GM18508 (cell line): ENCODE measurements at regions not wholly inside any gene's neighbourhood (a gene's known extent, or its start where the extent isn't known, plus 50 kb on each side); places are given as distances from the start of the nearest gene placed in this dataset.

Experiments
- ATAC-seq: cut with Tn5 transposase; IDR thresholded peaks from one replicate; pipeline ENCODE4 v1.9.1; 2021; ENCODE audit warnings: moderate number of reproducible peaks; ENCODE audit not compliant: insufficient read depth, unreplicated experiment

DNA sequence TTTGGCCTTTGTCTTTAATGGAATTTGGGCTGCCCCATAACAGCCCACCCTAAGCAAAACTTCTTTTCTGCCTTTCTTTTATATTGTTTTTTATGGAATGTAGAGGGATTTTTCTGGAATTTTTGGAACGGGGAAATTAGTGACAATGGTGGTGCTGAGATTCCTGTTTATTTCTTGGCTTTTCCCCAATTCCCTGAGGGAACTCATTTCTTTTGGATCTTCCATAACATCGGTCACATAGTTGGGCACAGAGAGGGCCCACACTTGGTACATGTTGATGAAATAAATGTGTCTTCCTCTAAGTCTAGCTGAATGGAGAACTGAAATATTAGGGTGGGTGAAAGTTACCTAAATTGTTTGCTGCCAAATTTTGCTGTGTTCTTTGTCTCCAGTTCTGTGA lies 191.6 kb upstream of the TNP1 start:
- ATAC-seq: no peak

DNA sequence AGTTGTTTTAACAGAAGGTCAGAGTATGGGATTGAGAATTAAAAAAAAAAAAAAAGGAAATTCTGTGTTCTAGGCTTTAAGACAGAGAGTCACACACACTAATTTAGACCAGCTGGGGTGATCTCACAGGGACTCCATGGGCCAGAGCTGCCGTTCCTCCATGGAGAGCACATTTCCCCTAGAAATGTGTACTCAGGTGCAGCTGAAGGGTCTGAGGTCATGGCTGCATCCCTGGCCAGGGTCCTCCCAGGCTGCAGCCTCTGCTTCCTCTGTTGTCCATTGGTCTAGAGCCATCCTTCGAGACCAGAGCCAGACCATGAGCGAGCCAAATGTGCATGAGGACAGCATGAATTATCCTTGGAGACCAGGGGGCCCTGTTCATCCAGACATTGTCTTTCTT lies 190.1 kb upstream of the TNP1 start:
- ATAC-seq: no peak

DNA sequence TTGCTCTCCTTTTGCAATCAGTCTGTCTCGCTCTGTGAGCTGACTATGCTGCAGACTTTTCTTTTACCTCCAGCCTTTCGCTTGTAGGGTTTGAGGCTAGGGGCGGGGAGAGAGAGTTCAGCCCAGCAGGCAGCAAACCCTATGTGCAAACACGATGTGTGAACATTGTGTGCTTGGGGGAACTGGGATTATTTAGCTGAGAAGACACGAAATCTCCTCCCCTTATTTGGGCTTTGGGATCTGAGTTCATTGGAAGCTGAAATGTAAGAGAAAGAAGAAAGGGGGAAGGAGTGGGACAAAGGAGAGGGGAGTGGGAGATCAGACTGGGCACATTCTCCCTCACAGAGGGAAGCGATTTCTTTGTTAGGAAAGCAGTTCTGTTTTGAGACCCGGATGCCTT lies 189.6 kb upstream of the TNP1 start:
- ATAC-seq: no peak

DNA sequence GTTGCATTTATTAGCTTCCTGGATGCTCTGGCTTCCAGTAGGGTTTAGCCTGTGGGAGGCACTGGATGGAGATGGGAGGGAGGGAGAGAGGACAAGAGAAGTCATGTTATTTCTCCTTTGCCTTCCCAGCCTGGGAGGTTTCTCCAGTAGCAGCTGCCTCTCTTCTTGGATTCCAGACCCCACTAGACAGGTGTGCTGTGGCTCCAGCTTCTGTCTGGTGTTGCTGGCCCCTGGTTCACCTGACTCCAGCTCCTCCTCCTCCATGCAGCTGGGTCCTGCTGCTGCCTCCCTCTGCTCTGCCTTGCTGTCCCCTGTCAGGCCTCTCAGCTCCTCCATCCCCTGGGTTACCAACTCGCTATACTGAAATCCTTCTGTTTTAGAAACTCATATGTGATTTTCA lies 188.9 kb upstream of the TNP1 start:
- no peak for ATAC-seq

DNA sequence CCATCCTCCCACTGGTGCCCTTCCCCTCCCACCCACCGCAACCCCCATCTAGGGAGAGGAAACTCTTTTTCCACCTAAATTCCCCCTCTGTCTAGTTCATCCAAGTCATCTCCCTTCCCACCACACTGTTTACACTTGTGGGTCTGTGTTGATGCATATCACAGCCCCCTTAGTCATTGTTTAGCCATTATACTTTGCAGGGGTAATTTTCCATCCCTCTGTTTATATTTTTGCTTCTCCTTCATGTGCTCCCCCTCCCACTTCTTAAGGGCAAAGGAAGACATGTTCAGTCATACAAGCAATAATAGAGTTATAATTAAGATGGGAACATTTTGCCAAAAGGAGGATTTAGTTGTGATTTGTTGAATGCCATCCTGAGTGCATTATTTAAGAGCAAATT lies 187.8 kb upstream of the TNP1 start:
- no peak for ATAC-seq

DNA sequence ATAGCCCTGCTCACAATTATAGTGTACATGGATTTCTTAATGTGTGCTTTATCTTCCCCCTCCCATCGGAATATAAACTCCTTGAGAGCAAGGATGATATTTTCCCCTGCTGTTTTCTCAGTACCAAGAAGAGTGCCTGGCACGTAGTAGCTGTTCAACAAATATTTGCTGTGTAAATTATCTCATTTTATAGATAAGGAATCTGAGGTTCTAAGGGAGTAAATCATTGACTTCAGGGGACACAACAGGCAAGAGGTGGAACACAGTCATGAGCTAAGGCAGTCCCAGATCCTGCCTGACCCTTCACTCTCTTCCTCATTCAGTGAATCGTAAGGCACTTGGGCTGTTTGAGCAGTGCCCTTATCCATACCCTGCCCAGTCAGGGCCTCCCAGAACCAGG lies 187.3 kb upstream of the TNP1 start:
- no peak for ATAC-seq

DNA sequence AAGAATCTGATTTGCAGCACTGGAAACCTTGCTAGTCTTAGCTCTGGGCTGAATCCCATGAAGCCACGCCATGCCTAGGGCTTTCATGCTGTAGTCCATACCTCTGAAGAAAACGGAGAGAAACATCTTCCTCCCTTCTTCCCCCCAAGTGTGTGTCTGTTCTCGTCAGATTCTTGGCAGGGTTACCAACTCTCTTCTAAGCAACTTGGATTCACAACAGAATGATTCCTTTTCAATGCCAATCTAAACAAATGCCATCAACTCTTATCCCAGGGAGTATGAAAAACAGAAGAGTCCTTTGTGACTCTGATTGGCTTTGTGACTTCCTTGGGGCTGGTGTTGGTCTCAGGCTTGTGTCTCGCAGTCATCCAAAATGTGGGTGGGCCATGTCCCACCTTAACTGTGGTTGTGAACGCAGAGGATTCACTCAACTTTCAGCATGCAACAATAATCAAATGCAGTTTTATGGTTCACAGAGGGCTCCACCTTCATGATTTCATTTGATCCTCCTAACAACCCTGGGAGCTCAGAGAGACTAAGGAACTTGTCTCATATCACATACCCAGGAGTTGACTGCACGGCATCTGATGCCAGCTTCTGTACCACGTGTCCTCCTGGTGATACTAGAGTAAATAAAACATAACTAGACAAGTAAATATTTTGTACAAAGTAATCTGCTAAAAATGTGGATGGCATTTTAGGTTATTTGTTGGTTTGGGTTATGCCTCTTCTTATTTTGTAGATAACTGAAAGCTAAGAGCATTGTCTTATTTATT lies 186.0 kb upstream of the TNP1 start:
- no peak for ATAC-seq

DNA sequence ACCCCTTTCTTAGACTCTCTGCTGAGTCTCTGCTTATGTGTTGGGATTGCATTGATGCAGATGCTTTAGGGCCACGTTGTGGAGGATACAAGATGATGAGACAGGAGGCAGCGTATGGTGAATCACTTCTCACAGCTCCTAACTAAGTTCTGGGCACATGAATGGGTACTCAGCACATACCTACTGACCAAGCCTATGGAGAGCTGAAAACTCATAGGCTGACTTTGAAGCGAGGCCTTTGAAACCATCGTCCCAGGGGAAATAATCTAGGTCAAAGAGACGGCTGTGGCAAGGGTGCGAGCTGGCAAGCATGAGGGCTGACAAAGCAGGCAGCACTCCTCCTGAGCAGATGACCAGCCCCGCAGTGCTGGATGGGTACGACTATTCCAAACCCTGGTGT lies 180.2 kb upstream of the TNP1 start:
- no peak for ATAC-seq

DNA sequence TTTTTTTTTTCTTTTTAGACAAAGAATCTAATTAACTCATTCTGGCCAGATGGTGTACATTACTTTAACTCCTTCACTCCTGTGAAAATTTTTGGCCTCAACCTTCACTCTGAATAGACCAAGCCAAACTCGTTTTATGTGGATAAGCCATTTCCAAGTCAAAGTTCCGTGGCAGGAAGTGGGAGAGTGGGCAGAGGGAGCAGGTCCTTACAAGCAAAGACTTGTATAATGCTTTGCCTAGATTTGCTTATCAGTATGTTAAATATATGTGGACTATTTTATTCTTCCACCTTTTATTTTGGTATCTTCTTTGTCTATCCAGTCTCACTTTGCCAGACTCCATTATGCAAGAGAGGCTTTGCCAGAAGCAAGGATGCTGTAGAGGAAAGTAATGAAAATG lies 178.1 kb upstream of the TNP1 start:
- ATAC-seq: no peak

DNA sequence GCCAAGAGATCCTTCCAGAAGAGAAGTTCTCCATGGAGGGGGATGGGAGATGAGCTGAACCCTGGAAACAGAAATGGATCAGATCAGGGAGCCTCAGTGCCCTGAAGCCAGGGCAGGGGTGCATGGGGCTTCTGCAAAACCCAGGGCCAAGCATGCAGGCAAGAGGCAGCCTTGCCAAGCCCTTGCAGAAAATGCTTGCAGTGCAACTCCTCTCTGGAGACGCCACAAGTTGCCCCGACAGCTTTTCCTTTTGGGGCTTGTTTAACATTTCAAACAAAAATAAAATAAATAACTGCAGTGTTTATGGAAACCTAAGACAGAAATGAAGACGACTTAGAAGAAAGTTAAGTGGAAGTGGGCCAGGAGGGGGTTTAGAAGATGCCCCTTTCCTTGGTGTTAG lies 177.5 kb upstream of the TNP1 start:
- ATAC-seq: no peak

DNA sequence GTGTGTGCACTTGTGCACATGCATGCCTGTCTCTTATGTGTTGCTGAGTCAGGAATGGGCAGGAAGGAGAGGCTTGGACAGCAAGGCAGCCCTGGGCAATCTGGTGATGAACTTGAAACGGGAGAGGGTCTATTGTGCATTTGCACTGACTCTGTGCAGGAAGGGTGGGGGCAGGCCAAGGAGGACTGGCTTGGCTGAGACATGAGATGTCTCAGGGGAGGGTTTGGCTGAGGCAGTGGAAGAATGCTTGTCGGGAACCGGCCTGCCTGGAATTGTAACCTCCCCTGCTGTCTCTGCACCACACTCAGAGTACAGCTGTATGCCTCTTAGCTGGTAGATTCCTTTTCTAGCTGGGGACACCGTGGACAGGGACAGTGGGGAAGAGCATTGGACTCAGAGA lies 176.1 kb upstream of the TNP1 start:
- ATAC-seq: no peak

DNA sequence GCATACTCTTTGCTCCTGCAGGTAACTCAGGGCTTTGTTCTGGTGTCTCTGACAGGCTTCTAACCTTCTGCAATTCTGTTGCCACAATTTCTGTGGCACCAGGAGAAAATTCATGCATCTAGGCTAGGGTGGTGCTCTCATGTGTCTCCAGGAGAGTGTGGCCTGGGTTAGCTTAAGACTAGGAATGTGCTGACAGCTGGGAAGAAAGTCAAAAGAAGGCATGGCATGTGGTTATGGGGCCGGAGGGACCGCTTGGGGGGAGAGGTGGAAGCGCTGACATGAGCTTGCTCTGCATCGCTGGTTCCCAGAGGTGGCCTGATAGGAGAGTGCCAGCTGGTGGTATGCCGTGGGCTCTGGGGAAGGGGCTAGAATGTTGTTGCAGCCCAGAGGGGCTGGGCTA lies 173.3 kb upstream of the TNP1 start:
- ATAC-seq: no peak

DNA sequence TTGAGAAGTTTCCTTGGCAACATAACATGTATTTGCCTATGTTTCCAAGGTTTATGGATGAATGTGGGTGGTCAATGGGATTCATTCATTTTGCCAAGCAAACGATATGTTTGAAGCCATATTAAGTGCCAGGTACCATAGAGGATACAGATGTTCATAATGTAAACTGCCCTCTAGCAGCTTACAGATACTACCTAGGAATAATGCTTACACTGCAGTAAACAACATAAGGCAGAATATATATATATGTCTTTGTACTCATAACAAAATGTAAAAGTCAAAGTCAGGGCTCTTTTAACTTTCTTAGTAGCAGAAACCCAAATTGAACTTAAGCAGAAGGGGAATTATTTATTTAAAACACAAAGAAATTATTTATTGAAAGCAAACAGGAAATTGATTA lies 171.6 kb upstream of the TNP1 start:
- ATAC-seq: no peak

DNA sequence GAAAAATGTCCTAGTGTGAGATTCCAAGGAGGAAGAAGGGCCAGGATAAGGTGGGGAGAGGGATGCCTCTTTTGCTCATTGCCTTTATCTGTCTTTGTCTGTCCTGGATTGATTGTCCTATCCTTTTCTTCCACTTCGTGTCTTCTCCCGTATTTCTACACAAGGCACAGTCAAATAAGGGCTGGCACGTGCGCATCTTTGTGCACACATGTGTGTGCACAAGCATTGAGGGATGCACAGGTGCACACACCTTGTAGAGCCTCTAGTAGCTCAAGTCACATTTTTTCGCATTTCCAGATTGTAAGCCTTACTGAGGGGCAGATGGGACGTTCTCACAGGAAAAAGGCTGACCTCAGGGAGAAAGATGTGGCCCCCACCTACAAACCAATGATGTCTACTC lies 170.2 kb upstream of the TNP1 start:
- ATAC-seq: no peak

DNA sequence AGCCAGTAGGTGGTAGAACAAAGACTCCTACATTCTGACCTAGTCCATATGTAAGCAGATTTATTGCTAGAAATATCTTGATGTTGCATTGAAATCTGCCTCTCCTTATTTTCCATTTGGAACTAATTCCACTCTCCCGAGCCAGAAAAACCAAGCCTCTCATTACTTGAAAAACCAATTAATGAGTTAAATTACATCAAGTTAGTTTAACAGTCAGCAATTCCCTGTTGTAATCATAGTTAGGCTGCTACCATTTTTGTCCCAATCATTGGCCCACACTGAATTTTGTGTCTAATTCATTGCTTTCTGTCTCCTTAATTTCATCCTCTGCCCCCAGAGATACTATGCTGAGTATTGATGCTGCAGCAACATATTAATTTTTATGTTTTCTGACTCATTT lies 168.3 kb upstream of the TNP1 start:
- no peak for ATAC-seq

DNA sequence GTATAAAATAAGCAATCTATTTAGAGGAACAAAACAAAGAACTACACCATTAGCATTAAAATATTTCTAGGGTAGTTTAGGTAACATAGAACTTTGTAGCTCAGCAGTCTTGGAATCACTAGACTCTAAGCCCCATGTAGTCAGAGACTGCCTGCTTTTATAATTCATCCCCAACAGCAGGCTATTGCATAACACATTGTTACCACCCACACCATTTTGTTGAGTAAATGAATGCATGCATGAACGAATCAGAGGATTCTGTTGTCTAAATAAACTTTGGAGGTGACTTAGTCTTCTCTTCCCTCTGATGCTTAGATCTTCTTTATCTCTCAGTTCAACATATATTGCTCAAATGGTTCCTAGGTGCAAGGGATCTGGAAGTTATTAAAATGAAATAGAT lies 167.6 kb upstream of the TNP1 start:
- no peak for ATAC-seq

DNA sequence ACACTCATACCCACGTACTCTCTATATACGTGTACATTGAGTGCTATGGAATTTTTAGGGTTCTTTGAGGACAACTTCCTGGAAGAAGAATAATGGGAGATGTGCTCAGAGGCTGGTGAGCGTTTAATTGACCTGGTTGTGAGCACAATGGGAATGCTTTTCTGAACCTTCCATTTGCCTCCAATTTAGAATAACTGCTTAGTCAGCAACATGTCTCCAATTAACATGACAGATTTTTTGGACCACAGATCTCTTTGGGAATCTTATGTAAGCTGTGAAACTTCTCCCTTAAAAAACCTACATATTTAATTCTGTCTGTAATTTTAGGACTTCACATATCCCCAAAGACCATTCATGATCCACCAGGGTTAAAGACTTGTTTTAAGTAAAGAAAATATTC lies 166.7 kb upstream of the TNP1 start:
- ATAC-seq: no peak

DNA sequence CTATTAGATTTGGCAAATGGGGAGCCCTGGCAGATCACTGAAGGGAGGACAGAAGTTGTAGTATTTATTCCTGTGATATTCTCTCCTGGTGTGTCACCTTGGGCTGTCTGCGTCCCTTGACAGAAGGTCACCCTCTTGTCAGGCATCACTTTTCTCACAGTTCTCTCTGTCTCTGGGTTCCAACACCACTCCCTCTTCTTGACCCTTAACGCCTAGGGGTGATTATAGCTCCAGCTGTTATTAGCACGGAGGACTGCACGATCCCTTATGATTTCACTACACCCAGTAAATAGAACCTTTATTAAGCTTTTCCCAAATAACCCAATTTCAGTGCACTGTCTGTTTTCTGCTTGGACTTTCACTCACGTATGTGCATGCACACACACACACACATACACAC lies 166.3 kb upstream of the TNP1 start:
- no peak for ATAC-seq

DNA sequence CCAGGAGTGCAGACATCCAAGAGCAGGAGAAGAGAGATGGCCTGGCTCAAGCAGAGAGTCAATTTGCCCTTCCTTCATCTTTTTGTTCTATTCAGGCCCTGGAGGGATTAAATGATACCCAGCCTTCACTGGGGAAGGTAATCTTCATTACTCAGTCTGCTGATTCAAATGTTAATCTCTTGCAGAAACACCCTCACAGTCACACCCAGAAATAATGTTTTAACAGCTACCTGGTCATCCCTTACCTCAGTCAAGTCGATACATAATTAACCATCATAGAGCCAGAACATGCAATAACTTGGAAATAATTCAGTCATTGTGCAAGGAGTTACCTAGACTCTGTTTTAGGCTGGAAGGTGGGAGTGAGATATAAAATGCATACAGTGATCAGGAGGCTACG lies 163.7 kb upstream of the TNP1 start:
- ATAC-seq: no peak

DNA sequence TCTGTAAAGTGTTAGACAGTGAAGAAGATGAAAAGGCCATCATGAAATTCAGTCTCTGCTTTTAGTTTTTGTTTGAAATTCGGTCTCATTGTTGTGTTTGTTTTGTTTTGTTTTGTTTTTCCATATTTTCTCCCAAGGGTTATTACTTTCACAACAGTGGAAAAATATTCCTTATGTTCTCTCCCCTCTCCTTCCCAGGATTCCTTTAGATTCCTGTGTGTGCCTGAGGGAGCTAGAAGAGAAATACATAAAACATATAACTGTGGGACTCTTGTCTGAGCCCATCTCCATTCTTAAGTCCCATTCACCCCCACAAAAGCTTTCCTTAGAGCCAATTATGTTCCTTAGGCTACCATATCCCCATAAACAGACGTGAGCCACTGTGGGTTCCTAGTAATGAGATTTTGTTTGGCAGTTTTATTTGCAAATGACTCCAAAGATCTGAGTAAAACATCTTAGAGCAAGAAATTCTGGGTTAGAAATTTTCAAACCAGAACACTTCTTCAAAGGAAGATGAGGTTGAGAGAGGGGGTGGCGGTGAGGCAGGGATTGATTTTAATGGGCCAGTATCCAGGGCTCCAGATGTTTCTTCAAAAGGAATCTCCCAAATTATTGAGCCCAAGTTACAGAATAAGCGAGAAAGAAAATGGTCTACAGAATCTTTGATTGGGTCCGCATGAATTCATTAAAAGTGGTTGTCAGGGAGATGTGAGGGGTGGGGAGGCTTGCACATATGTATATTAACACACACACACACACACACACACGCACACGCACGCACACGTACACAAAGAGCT lies 157.8 kb upstream of the TNP1 start:
- ATAC-seq: no peak

DNA sequence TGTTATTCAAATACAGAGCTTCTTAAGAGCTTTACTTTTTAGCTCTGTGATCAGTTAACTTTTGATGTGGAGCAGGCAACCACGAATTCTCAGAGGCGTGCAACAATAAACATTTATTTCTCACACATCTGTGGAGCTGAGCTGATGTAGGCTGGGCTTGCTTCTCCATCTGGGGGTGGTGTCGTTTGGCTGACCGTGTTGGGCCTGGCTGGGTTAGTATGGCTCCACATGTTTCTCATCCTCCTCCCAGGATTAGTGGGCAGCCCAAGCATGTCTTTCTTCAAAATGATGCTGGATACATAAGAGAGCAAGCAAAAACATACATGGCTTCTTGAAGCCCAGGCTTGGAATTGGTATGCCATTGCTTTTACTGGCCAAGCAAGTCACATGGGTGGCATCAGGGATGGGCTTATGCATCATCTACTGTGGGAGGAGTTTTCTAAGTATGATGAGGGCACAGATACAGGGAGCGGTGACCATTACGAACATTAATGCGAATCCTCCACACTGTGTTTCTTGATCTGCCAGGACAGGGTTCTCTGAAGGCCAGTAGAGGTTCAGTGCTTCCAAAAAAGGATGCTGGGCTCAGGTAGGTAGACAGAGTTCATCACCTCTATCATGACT lies 157.0 kb upstream of the TNP1 start:
- ATAC-seq: no peak
